ENCODE measurements at regions not wholly inside any gene's neighbourhood (a gene's known extent, or its start where the extent isn't known, plus 50 kb on each side); places are given as distances from the start of the nearest gene placed in this dataset.
"Not testable (repeated sequence)": the region's sequence is repeated elsewhere in the genome, so short reads cannot be mapped to it uniquely, and the experiment has no call there.

DNA sequence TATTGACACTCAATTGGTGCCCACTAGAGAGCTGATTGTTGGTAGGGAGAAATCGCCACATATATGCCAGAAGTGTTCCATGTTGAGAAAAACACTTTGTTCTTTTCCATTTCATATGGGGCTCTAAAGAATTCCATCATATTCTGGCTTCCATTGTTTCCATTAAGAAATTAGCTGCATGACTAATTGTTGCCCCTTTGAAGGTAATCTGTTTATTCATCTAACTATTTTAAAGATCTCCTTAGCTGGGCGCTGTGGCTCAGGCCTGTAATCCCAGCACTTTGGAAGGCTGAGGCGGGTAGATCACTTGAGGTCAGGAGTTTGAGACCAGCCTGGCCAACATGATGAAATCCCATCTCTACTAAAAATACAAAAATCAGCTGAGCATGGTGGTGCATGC lies 109.9 kb downstream of the MRPL14 start:
- TF ChIP-seq, protein P1, sequence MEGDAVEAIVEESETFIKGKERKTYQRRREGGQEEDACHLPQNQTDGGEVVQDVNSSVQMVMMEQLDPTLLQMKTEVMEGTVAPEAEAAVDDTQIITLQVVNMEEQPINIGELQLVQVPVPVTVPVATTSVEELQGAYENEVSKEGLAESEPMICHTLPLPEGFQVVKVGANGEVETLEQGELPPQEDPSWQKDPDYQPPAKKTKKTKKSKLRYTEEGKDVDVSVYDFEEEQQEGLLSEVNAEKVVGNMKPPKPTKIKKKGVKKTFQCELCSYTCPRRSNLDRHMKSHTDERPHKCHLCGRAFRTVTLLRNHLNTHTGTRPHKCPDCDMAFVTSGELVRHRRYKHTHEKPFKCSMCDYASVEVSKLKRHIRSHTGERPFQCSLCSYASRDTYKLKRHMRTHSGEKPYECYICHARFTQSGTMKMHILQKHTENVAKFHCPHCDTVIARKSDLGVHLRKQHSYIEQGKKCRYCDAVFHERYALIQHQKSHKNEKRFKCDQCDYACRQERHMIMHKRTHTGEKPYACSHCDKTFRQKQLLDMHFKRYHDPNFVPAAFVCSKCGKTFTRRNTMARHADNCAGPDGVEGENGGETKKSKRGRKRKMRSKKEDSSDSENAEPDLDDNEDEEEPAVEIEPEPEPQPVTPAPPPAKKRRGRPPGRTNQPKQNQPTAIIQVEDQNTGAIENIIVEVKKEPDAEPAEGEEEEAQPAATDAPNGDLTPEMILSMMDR (IDR thresholded peaks at IDR 0.05; ENCODE audit: extremely low read depth in 1 of 2, insufficient read depth in 1 of 2, low read depth in 1 of 2, low read length in 2 of 2) = not testable (repeated sequence)
- TF ChIP-seq, protein P2, sequence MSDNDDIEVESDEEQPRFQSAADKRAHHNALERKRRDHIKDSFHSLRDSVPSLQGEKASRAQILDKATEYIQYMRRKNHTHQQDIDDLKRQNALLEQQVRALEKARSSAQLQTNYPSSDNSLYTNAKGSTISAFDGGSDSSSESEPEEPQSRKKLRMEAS (IDR thresholded peaks at IDR 0.05; ENCODE audit: insufficient read depth, insufficient read length) = not testable (repeated sequence)
- not testable (repeated sequence) for TF ChIP-seq POLR2AphosphoS5 (IDR thresholded peaks at IDR 0.05; ENCODE audit: insufficient read depth, low read depth, low read length); EZH2 (IDR thresholded peaks at IDR 0.05; ENCODE audit: borderline replicate concordance, low read depth, low read length, severe bottlenecking); POLR2A (IDR thresholded peaks at IDR 0.05; ENCODE audit: low read depth, low read length); FOS (IDR thresholded peaks at IDR 0.05; ENCODE audit: borderline replicate concordance, insufficient read depth, low read length); GATA2 (IDR thresholded peaks at IDR 0.05; ENCODE audit: insufficient read depth, insufficient read length, low read depth, low read length); MYC (IDR thresholded peaks at IDR 0.05; ENCODE audit: low read depth, low read length); JUN (IDR thresholded peaks at IDR 0.05; ENCODE audit: borderline replicate concordance, insufficient read depth, insufficient read length, low read depth)

Data from endothelial cell of umbilical vein (primary cell).